ENCODE measurements at regions not wholly inside any gene's neighbourhood (a gene's known extent, or its start where the extent isn't known, plus 50 kb on each side); places are given as distances from the start of the nearest gene placed in this dataset.

- TF ChIP-seq GABPA (IDR thresholded peaks at IDR 0.05; ENCODE audit: low read depth) = no peak
- no peak for TF ChIP-seq POLR2AphosphoS5 (IDR thresholded peaks at IDR 0.05; ENCODE audit: low read depth, low read length)
- no peak for TF ChIP-seq ZBTB33 (IDR thresholded peaks at IDR 0.05; ENCODE audit: borderline replicate concordance, low read depth)
- TF ChIP-seq, protein P1, sequence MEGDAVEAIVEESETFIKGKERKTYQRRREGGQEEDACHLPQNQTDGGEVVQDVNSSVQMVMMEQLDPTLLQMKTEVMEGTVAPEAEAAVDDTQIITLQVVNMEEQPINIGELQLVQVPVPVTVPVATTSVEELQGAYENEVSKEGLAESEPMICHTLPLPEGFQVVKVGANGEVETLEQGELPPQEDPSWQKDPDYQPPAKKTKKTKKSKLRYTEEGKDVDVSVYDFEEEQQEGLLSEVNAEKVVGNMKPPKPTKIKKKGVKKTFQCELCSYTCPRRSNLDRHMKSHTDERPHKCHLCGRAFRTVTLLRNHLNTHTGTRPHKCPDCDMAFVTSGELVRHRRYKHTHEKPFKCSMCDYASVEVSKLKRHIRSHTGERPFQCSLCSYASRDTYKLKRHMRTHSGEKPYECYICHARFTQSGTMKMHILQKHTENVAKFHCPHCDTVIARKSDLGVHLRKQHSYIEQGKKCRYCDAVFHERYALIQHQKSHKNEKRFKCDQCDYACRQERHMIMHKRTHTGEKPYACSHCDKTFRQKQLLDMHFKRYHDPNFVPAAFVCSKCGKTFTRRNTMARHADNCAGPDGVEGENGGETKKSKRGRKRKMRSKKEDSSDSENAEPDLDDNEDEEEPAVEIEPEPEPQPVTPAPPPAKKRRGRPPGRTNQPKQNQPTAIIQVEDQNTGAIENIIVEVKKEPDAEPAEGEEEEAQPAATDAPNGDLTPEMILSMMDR (IDR thresholded peaks at IDR 0.05) = no peak
- TF ChIP-seq, protein P2, sequence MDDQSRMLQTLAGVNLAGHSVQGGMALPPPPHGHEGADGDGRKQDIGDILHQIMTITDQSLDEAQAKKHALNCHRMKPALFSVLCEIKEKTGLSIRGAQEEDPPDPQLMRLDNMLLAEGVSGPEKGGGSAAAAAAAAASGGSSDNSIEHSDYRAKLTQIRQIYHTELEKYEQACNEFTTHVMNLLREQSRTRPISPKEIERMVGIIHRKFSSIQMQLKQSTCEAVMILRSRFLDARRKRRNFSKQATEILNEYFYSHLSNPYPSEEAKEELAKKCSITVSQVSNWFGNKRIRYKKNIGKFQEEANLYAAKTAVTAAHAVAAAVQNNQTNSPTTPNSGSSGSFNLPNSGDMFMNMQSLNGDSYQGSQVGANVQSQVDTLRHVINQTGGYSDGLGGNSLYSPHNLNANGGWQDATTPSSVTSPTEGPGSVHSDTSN (IDR thresholded peaks at IDR 0.05) = no peak
- TF ChIP-seq REST (IDR thresholded peaks at IDR 0.05; ENCODE audit: low read depth, low read length) = no peak
- no peak for TF ChIP-seq SIN3A (IDR thresholded peaks at IDR 0.05; ENCODE audit: borderline replicate concordance, low read depth, low read length)
- TF ChIP-seq RXRA (IDR thresholded peaks at IDR 0.05; ENCODE audit: borderline replicate concordance, low read depth) = no peak
- no peak for TF ChIP-seq USF2 (IDR thresholded peaks at IDR 0.05; ENCODE audit: borderline replicate concordance, low read depth, low read length)
- no peak for TF ChIP-seq EP300 (IDR thresholded peaks at IDR 0.05; ENCODE audit: borderline replicate concordance in 1 of 2, low read depth in 1 of 2, low read length in 1 of 2)
- TF ChIP-seq MAX (IDR thresholded peaks at IDR 0.05; ENCODE audit: low read depth) = no peak
- no peak for TF ChIP-seq ELF1 (IDR thresholded peaks at IDR 0.05)
- no peak for TF ChIP-seq SMC3 (IDR thresholded peaks at IDR 0.05; ENCODE audit: low read depth, low read length)
- no peak for TF ChIP-seq GATA2 (CRISPR knock-in tag; IDR thresholded peaks at IDR 0.05)
Observed at GRCh38 chr14:101634202-101634849, 73.0 kb downstream of the DIO3 start.

All from SK-N-SH (cell line).